OCI-LY7 (cell line): ENCODE measurements at regions not wholly inside any gene's neighbourhood (a gene's known extent, or its start where the extent isn't known, plus 50 kb on each side); places are given as distances from the start of the nearest gene placed in this dataset.

Experiments used
- BruUV-seq: library from RNA; stranded (reverse); fragments of 400-500 nt; replicated peaks from 2 replicates; lab custom pipeline; 2021; lab: Mats Ljungman, UMichigan
- CTCF ChIA-PET: fragments of 300-600 bp; sonication (Branson Sonifier 250); formaldehyde crosslinking; loops from one replicate; lab custom pipeline; 2022; ENCODE audit warnings: antibody characterized with exemption; ENCODE audit not compliant: unreplicated experiment; lab: Charles Lee
- POLR2A ChIA-PET: fragments of 300-600 bp; sonication (Branson Sonifier 250); formaldehyde crosslinking; loops from one replicate; lab custom pipeline; 2022; ENCODE audit warnings: antibody characterized with exemption; lab: Charles Lee
- DNase-seq: peaks from one replicate; pipeline ENCODE4 v3.0.0-alpha.2; 2015; ENCODE audit warnings: low spot score
- H2AFZ ChIP-seq: fragments of 200-600 bp; sonication (generic), shearing (Covaris generic); 2 replicates; pipeline ENCODE4 v1.6.1; 2014; ENCODE audit warnings: mild to moderate bottlenecking, antibody characterized with exemption, low read length, moderate library complexity
- H3K27ac ChIP-seq: fragments of 200-600 bp; sonication (generic); 2 replicates; pipeline ENCODE4 v1.5.1; 2014; ENCODE audit warnings: mixed run types, low read depth, mild to moderate bottlenecking, moderate library complexity, low read length, inconsistent platforms; ENCODE audit not compliant: poor library complexity, severe bottlenecking
- H3K36me3 ChIP-seq: fragments of 200-600 bp; sonication (generic); 2 replicates; pipeline ENCODE4 v1.6.1; 2014; ENCODE audit warnings: mild to moderate bottlenecking, antibody characterized with exemption, low read length, moderate library complexity, mixed read lengths; ENCODE audit not compliant: insufficient read depth
- H3K4me1 ChIP-seq: fragments of 200-600 bp; sonication (generic); 2 replicates; pipeline ENCODE4 v1.5.1; 2014; ENCODE audit warnings: mild to moderate bottlenecking, low read length; ENCODE audit not compliant: insufficient read depth, poor library complexity, severe bottlenecking
- H3K4me2 ChIP-seq: fragments of 200-600 bp; sonication (generic); 2 replicates; pipeline ENCODE4 v1.6.1; 2014; ENCODE audit warnings: mild to moderate bottlenecking, low read length
- H3K4me3 ChIP-seq: fragments of 200-600 bp; sonication (generic); 2 replicates; pipeline ENCODE4 v1.5.1; 2014; ENCODE audit warnings: mild to moderate bottlenecking, low read depth, low read length; ENCODE audit not compliant: poor library complexity, severe bottlenecking
- H3K79me2 ChIP-seq: fragments of 200-600 bp; sonication (generic); 2 replicates; pipeline ENCODE4 v1.6.1; 2016; ENCODE audit warnings: low read depth, mild to moderate bottlenecking, low read length, moderate library complexity, mixed read lengths; ENCODE audit not compliant: insufficient read depth
- H3K9me2 ChIP-seq: fragments of 200-600 bp; sonication (generic); 2 replicates; pipeline ENCODE4 v1.6.1; 2016; ENCODE audit warnings: mild to moderate bottlenecking, low read length, mixed read lengths; ENCODE audit not compliant: insufficient read depth
- H3K9me3 ChIP-seq: fragments of 200-600 bp; sonication (generic); 2 replicates; pipeline ENCODE4 v1.6.1; 2014; ENCODE audit warnings: mild to moderate bottlenecking, mixed run types, low read length, mixed read lengths
- H4K20me1 ChIP-seq: fragments of 200-600 bp; sonication (generic); 2 replicates; pipeline ENCODE4 v1.6.1; 2014; ENCODE audit warnings: mild to moderate bottlenecking, antibody characterized with exemption, low read length, moderate library complexity, mixed read lengths; ENCODE audit not compliant: insufficient read depth
- EZH2phosphoT487 ChIP-seq: fragments of 200-600 bp; sonication (generic); IDR thresholded peaks from 2 replicates; pipeline ENCODE4 v1.6.1; 2018; ENCODE audit warnings: low read depth, borderline replicate concordance, mild to moderate bottlenecking, mixed run types, antibody characterized with exemption, low read length, moderate library complexity, mixed read lengths
- intact Hi-C: fragments of 100-400 bp; cut with micrococcal nuclease; formaldehyde crosslinking; loops from one replicate; pipeline ENCODE4 v1.10.0; 2022; ENCODE audit not compliant: unreplicated experiment
- TF ChIP-seq, protein P1 (sequence below): fragments of 200-600 bp; sonication (generic); conservative IDR thresholded peaks from 2 replicates; pipeline ENCODE4 v1.5.1; 2014; ENCODE audit warnings: mild to moderate bottlenecking, antibody characterized with exemption, low read length, moderate library complexity, mixed read lengths

- H3K27ac ChIP-seq: no peak overlapping the region
- TF ChIP-seq, protein P1, sequence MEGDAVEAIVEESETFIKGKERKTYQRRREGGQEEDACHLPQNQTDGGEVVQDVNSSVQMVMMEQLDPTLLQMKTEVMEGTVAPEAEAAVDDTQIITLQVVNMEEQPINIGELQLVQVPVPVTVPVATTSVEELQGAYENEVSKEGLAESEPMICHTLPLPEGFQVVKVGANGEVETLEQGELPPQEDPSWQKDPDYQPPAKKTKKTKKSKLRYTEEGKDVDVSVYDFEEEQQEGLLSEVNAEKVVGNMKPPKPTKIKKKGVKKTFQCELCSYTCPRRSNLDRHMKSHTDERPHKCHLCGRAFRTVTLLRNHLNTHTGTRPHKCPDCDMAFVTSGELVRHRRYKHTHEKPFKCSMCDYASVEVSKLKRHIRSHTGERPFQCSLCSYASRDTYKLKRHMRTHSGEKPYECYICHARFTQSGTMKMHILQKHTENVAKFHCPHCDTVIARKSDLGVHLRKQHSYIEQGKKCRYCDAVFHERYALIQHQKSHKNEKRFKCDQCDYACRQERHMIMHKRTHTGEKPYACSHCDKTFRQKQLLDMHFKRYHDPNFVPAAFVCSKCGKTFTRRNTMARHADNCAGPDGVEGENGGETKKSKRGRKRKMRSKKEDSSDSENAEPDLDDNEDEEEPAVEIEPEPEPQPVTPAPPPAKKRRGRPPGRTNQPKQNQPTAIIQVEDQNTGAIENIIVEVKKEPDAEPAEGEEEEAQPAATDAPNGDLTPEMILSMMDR: no peak
- TF ChIP-seq EZH2phosphoT487: no peak
- no peaks in the 10 kb centered on the region for H3K9me3 ChIP-seq
- no peaks in the 10 kb centered on the region for H4K20me1 ChIP-seq
- no peak for DNase-seq
- H3K79me2 ChIP-seq: no peaks in the 10 kb centered on the region
- BruUV-seq: no TSS peak
- H3K9me2 ChIP-seq: no peaks in the 10 kb centered on the region
- H3K4me3 ChIP-seq: no peak overlapping the region
- no peak overlapping the region for H2AFZ ChIP-seq
- no peaks in the 10 kb centered on the region for H3K36me3 ChIP-seq
- no peak overlapping the region for H3K4me2 ChIP-seq
- ChIA-PET CTCF (no interaction called here), POLR2A (no interaction called here)
- intact Hi-C loops: no loop called here
- no peaks in the 10 kb centered on the region for H3K4me1 ChIP-seq
Observed at GRCh38 chr1:37392051-37392450, 82.3 kb upstream of the ZC3H12A start.

DNA sequence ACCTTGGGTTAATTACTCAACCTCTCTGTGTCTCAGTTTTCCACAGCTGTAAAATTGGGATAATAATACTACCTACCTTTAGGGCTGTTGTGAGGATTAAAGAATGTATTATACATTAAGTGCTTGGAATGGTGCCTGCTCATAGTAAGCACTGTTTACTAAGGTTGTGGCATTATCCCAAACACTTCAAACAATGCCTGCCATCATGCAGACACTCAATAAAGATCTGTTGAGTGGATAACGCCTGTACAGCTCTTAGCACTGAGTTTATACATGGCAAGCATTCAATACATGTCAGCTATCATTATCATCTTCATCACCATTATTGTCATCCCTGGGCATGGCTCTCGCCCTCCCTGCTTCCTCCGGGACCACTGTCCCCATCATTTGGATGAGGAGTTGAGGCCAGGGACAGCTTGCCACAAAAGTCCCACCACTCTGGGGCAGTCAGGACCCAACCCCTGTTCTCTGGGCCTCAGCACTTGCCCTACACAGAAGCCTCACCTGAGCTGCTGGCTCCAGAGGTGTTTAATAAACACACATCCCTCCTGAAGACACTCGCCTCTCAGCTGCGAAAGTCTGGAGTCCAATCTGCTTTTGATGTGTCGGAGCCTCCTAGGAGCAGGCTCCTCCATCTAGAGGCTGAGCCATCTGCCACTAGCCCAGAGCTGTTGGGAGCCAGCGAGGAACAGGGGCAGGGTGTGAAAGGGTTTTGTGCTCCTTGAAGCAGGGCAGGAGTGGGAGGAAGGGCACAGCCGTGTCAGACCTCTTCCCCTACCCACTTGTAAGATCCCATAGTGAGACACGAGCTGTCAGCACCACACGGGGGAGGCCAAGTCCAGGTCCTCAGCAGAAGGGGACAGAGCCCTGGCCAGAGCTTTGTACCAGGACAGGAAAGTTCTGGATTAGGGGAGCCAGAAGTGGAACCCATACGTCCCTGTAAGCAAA, 80.9 kb upstream of the ZC3H12A start:
- DNase-seq: no peak
- Histone ChIP-seq H3K9me2 (no peaks in the 10 kb centered on the region), H3K4me3 (no peak overlapping the region), H3K4me1 (no peaks in the 10 kb centered on the region), H3K79me2 (no peaks in the 10 kb centered on the region), H3K27ac (no peak overlapping the region), H3K4me2 (no peak overlapping the region), H3K9me3 (no peaks in the 10 kb centered on the region), H3K36me3 (no peaks in the 10 kb centered on the region), H2AFZ (no peak overlapping the region), H4K20me1 (no peaks in the 10 kb centered on the region)
- no TSS peak for BruUV-seq
- ChIA-PET POLR2A (no interaction called here), CTCF (no interaction called here)
- intact Hi-C loops: no loop called here
- TF ChIP-seq, protein P1: no peak
- no peak for TF ChIP-seq EZH2phosphoT487
